ENCODE measurements at regions not wholly inside any gene's neighbourhood (a gene's known extent, or its start where the extent isn't known, plus 50 kb on each side); places are given as distances from the start of the nearest gene placed in this dataset.

DNA sequence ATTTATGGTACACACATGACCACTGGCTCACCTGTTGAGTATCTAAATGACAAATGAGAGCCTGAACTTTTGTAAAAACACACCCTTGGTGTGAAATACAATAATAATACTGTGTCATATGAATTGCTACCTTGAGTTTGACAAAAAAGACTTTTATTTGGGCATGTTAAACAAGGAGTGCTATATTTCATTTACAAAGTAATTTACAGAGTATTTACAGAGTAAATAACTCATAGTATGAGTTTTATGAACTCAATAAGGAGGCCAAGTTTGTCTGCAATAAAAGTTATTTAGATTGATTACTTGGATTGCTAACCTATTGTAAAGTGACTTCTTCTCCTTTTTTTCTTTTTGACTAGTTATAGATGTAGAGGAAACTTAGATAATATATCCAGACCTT is 146.0 kb upstream of the NUDT12 start:
- no peaks in the 10 kb centered on the region for H3K27me3 ChIP-seq
- no peak overlapping the region for H3K27ac ChIP-seq
- H3K4me3 ChIP-seq (ENCODE audit: low read depth in 1 of 2, low read length in 1 of 2) = no peak overlapping the region
- no peaks in the 10 kb centered on the region for H3K36me3 ChIP-seq
- peaks cover 3% of the 10 kb centered on the region for H3K9me3 ChIP-seq
- no peaks in the 10 kb centered on the region for H3K4me1 ChIP-seq (ENCODE audit: control insufficient read depth in 1 of 2, insufficient read depth in 1 of 2, low read depth in 1 of 2, low read length in 1 of 2)
- TF ChIP-seq CTCF (IDR thresholded peaks at IDR 0.05) = no peak

- TF ChIP-seq CTCF (IDR thresholded peaks at IDR 0.05) = no peak
- Histone ChIP-seq H3K27me3 (no peaks in the 10 kb centered on the region), H3K27ac (no peak overlapping the region), H3K36me3 (no peaks in the 10 kb centered on the region), H3K4me3 (ENCODE audit: low read depth in 1 of 2, low read length in 1 of 2) (no peak overlapping the region), H3K4me1 (ENCODE audit: control insufficient read depth in 1 of 2, insufficient read depth in 1 of 2, low read depth in 1 of 2, low read length in 1 of 2) (no peaks in the 10 kb centered on the region), H3K9me3 (peaks cover 3% of the 10 kb centered on the region)
Measured at GRCh38 chr5:103706939-103707682, 144.5 kb upstream of the NUDT12 start.

DNA sequence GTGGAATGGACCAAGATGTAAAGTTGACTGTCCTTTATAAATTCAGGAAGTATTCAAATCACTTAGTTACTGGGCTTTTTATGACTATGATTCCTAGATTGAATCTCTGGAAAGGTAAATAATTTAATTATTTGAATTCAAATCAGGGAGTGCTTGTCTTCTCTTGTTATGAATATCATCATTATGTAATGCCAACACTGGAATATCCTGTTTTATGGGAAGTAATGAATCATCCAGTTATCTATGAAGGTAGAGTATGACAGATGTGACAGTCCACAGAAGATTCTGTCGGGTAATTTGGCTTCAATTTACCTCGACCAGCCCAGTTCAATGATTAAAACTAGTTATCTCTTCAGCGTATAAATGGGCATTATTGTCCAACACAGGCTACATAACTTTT is 141.0 kb upstream of the NUDT12 start:
- no peak overlapping the region for H3K27ac ChIP-seq
- H3K27me3 ChIP-seq = no peaks in the 10 kb centered on the region
- peaks cover 3% of the 10 kb centered on the region for H3K9me3 ChIP-seq
- H3K4me3 ChIP-seq (ENCODE audit: low read depth in 1 of 2, low read length in 1 of 2) = no peak overlapping the region
- no peaks in the 10 kb centered on the region for H3K4me1 ChIP-seq (ENCODE audit: control insufficient read depth in 1 of 2, insufficient read depth in 1 of 2, low read depth in 1 of 2, low read length in 1 of 2)
- no peaks in the 10 kb centered on the region for H3K36me3 ChIP-seq
- TF ChIP-seq CTCF (IDR thresholded peaks at IDR 0.05) = no peak

DNA sequence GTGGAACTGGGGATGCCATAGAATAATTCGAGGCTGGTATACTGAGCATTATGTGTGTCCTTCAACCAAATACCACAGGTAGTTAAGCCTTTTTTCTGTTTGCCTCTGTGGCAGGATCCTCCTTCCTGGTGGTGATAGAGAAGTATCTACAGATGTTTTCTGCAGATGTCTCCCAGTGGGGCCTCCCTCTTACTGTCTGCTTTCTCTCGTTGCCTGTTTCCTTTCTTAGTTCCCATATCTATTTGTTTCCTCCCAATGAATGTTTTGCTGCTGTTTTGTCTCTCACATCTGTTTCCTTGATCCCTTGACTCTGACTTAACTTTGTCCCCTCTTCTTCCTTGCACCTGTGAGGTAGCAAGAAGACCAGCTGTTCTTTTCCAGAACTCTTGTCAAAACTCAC is 130.9 kb upstream of the NUDT12 start:
- no peak for TF ChIP-seq CTCF (IDR thresholded peaks at IDR 0.05)

DNA sequence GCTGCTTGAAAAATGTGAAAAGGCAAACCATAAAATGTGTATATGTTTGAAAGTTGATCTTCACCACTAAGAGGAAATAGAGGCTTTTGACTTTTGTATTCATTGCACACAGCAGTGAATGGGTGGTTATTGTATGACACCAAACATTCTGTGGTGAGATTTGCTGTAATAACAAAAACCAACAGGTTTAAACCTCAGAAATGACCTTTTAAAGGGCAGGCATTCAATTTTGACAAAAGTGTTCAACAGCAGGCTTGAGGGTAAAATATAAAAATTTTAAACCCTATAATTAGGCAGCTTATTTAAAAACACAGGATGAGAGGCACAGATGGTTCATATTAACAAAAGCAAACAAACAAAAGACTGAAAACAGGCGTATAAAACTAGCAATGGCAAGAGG is 128.1 kb upstream of the NUDT12 start:
- Histone ChIP-seq H3K36me3 (no peaks in the 10 kb centered on the region), H3K4me1 (ENCODE audit: control insufficient read depth in 1 of 2, insufficient read depth in 1 of 2, low read depth in 1 of 2, low read length in 1 of 2) (no peaks in the 10 kb centered on the region), H3K27ac (no peak overlapping the region), H3K27me3 (no peaks in the 10 kb centered on the region), H3K9me3 (no peaks in the 10 kb centered on the region), H3K4me3 (ENCODE audit: low read depth in 1 of 2, low read length in 1 of 2) (no peak overlapping the region)
- TF ChIP-seq CTCF (IDR thresholded peaks at IDR 0.05) = no peak

More for the DNA sequence above, 130.9 kb upstream of the NUDT12 start:
- no peak overlapping the region for H3K27ac ChIP-seq
- H3K4me3 ChIP-seq (ENCODE audit: low read depth in 1 of 2, low read length in 1 of 2) = no peak overlapping the region
- H3K27me3 ChIP-seq = no peaks in the 10 kb centered on the region
- H3K36me3 ChIP-seq = no peaks in the 10 kb centered on the region
- H3K9me3 ChIP-seq = no peaks in the 10 kb centered on the region
- H3K4me1 ChIP-seq (ENCODE audit: control insufficient read depth in 1 of 2, insufficient read depth in 1 of 2, low read depth in 1 of 2, low read length in 1 of 2) = no peaks in the 10 kb centered on the region

All from neutrophil (primary cell).